Natural killer cell (primary cell): ENCODE measurements at regions not wholly inside any gene's neighbourhood (a gene's known extent, or its start where the extent isn't known, plus 50 kb on each side); places are given as distances from the start of the nearest gene placed in this dataset.

ENCODE experiments used
- ATAC-seq, 3 donors: fragments of 150-1000 bp in 2 of 3; fragments of 200-7000 bp in 1 of 3; cut with Tn5 transposase; 1 replicate in 1 of 3; 2 replicates in 2 of 3; pipeline ENCODE4 v1.10.0; 2021; ENCODE audit warnings: mild to moderate bottlenecking in 2 of 3, moderate library complexity in 2 of 3
- DNase-seq, 2 donors: peaks; one replicate each; pipeline versions ENCODE4 v3.0.0 to v3.0.0-alpha.2; 2013 to 2021; ENCODE audit warnings: mixed read lengths in 1 of 2
- H3K27ac ChIP-seq: one replicate; pipeline ENCODE4 v1.5.1; 2013; ENCODE audit warnings: mild to moderate bottlenecking, low read length
- H3K27me3 ChIP-seq: one replicate; pipeline ENCODE4 v1.6.1; 2013; ENCODE audit warnings: low read length; ENCODE audit not compliant: control insufficient read depth, insufficient read depth
- H3K36me3 ChIP-seq: one replicate; pipeline ENCODE4 v1.6.1; 2013; ENCODE audit warnings: low read length; ENCODE audit not compliant: control insufficient read depth, insufficient read depth
- H3K4me1 ChIP-seq: one replicate; pipeline ENCODE4 v1.6.1; 2013; ENCODE audit warnings: low read length; ENCODE audit not compliant: control insufficient read depth, insufficient read depth
- H3K4me3 ChIP-seq: one replicate; pipeline ENCODE4 v1.5.1; 2013; ENCODE audit warnings: low read length
- H3K9me3 ChIP-seq: one replicate; pipeline ENCODE4 v1.6.1; 2013; ENCODE audit warnings: low read length; ENCODE audit not compliant: control insufficient read depth, insufficient read depth
- H3K27ac Mint-ChIP-seq, 2 donors: one replicate each; pipeline ENCODE4 v1.8.0; 2022; ENCODE audit warnings: mild to moderate bottlenecking in 2 of 2, mixed read lengths in 2 of 2, moderate library complexity in 1 of 2
- H3K27me3 Mint-ChIP-seq, 2 donors: one replicate each; pipeline ENCODE4 v1.8.0; 2022; ENCODE audit warnings: low read depth in 2 of 2, mixed read lengths in 2 of 2
- H3K36me3 Mint-ChIP-seq: one replicate; pipeline ENCODE4 v1.8.0; 2022; ENCODE audit warnings: mixed read lengths
- H3K4me1 Mint-ChIP-seq, 2 donors: one replicate each; pipeline ENCODE4 v1.8.0; 2022; ENCODE audit warnings: mixed read lengths in 2 of 2
- H3K4me3 Mint-ChIP-seq: one replicate; pipeline ENCODE4 v1.8.0; 2022; ENCODE audit warnings: mild to moderate bottlenecking, moderate library complexity, mixed read lengths
- H3K9me3 Mint-ChIP-seq, 2 donors: one replicate each; pipeline ENCODE4 v1.8.0; 2022; ENCODE audit warnings: mixed read lengths in 2 of 2
- CTCF ChIP-seq: fragments of 200-600 bp; IDR thresholded peaks from one replicate; pipeline ENCODE4 v1.8.0; 2022; ENCODE audit warnings: antibody characterized with exemption
- WGBS: methylation state at CpG from one replicate; pipeline ENCODE4 v1.1.7; 2013; ENCODE audit warnings: missing lambda C conversion rate; ENCODE audit not compliant: insufficient coverage; 5-methylcytosine and 5-hydroxymethylcytosine counted together
- intact Hi-C: fragments of 100-400 bp; cut with micrococcal nuclease; formaldehyde crosslinking; loops from one replicate; pipeline ENCODE4 v1.14.2; 2022

GRCh38 chr5:50923768-50924494 lies 257.5 kb downstream of the PARP8 start:
- WGBS, result 91% methylated on average over 16 of the region's 18 CpGs
- no peak for ATAC-seq

GRCh38 chr5:50927953-50928352 lies 261.5 kb downstream of the PARP8 start:
- H3K9me3 Mint-ChIP-seq, result peaks cover 0 to 5% of the 10 kb centered on the region in 2 donors
- no peaks in the 10 kb centered on the region for H3K36me3 ChIP-seq
- H3K27ac ChIP-seq, result no peak overlapping the region
- no peak for TF ChIP-seq CTCF
- no peak overlapping the region for H3K27ac Mint-ChIP-seq
- no peaks in the 10 kb centered on the region for H3K4me1 Mint-ChIP-seq
- no peak for DNase-seq
- no peak overlapping the region for H3K4me3 ChIP-seq
- H3K4me1 ChIP-seq, result no peaks in the 10 kb centered on the region
- H3K9me3 ChIP-seq, result no peaks in the 10 kb centered on the region
- no peaks in the 10 kb centered on the region for H3K36me3 Mint-ChIP-seq
- no peak for ATAC-seq
- H3K4me3 Mint-ChIP-seq, result no peak overlapping the region
- intact Hi-C loops, result no loop called here
- H3K27me3 ChIP-seq, result no peaks in the 10 kb centered on the region
- H3K27me3 Mint-ChIP-seq, result peaks cover 5 to 9% of the 10 kb centered on the region in 2 donors

More at GRCh38 chr5:50923768-50924494, 257.5 kb downstream of the PARP8 start:
- no peaks in the 10 kb centered on the region for H3K9me3 ChIP-seq
- H3K36me3 ChIP-seq, result no peaks in the 10 kb centered on the region
- H3K9me3 Mint-ChIP-seq, result peaks cover 0 to 2% of the 10 kb centered on the region in 2 donors
- H3K27ac ChIP-seq, result no peak overlapping the region
- H3K27me3 Mint-ChIP-seq, result no peaks in the 10 kb centered on the region
- H3K4me3 Mint-ChIP-seq, result no peak overlapping the region
- intact Hi-C loops, result no loop called here
- no peak for TF ChIP-seq CTCF
- no peaks in the 10 kb centered on the region for H3K4me1 ChIP-seq
- H3K4me1 Mint-ChIP-seq, result no peaks in the 10 kb centered on the region
- H3K4me3 ChIP-seq, result no peak overlapping the region
- no peak for DNase-seq
- no peak overlapping the region for H3K27ac Mint-ChIP-seq
- H3K27me3 ChIP-seq, result no peaks in the 10 kb centered on the region
- H3K36me3 Mint-ChIP-seq, result no peaks in the 10 kb centered on the region

- Mint-ChIP-seq H3K4me1 (no peaks in the 10 kb centered on the region), H3K27me3 (peaks cover 5 to 9% of the 10 kb centered on the region in 2 donors), H3K27ac (no peak overlapping the region), H3K9me3 (peaks cover 0 to 5% of the 10 kb centered on the region in 2 donors), H3K4me3 (no peak overlapping the region), H3K36me3 (no peaks in the 10 kb centered on the region)
- Histone ChIP-seq H3K27me3 (no peaks in the 10 kb centered on the region), H3K4me1 (no peaks in the 10 kb centered on the region), H3K4me3 (no peak overlapping the region), H3K36me3 (no peaks in the 10 kb centered on the region), H3K9me3 (no peaks in the 10 kb centered on the region), H3K27ac (no peak overlapping the region)
- DNase-seq, result no peak
- intact Hi-C loops, result no loop called here
- WGBS, result 44% methylated on average over 1 of the region's 3 CpGs
- ATAC-seq, result no peak
- TF ChIP-seq CTCF, result no peak
Observed at GRCh38 chr5:50929174-50929573, 262.7 kb downstream of the PARP8 start.

GRCh38 chr5:50934343-50934742 lies 267.9 kb downstream of the PARP8 start:
- Mint-ChIP-seq H3K4me1 (no peaks in the 10 kb centered on the region), H3K4me3 (no peak overlapping the region), H3K27ac (no peak overlapping the region), H3K9me3 (peaks cover 2 to 3% of the 10 kb centered on the region in 2 donors), H3K27me3 (peaks cover 5 to 9% of the 10 kb centered on the region in 2 donors), H3K36me3 (no peaks in the 10 kb centered on the region)
- intact Hi-C loops, result no loop called here
- H3K4me3 ChIP-seq, result no peak overlapping the region
- no peak for ATAC-seq
- H3K4me1 ChIP-seq, result no peaks in the 10 kb centered on the region
- TF ChIP-seq CTCF, result no peak
- 63% methylated on average over 2 of the region's 2 CpGs for WGBS
- DNase-seq, result no peak
- no peaks in the 10 kb centered on the region for H3K36me3 ChIP-seq
- H3K27ac ChIP-seq, result no peak overlapping the region
- no peaks in the 10 kb centered on the region for H3K9me3 ChIP-seq
- no peaks in the 10 kb centered on the region for H3K27me3 ChIP-seq
